Stimulated activated naive CD8-positive, alpha-beta T cell treated with anti-CD3 and anti-CD28 coated beads, Interleukin-15, amount 100 ng/mL, for 72 hours (primary cell): ENCODE measurements at regions not wholly inside any gene's neighbourhood (a gene's known extent, or its start where the extent isn't known, plus 50 kb on each side); places are given as distances from the start of the nearest gene placed in this dataset.

Source experiments
- ATAC-seq: fragments of 150-1000 bp; cut with Tn5 transposase; 2 replicates; pipeline ENCODE4 v1.10.0; 2021; ENCODE audit warnings: mild to moderate bottlenecking, moderate library complexity
- DNase-seq, 2 donors: peaks; one replicate each; pipeline ENCODE4 v3.0.0; 2021 to 2022
- H3K27ac Mint-ChIP-seq, 2 donors: one replicate each; pipeline ENCODE4 v1.8.0; 2022; ENCODE audit warnings: mild to moderate bottlenecking in 2 of 2, mixed read lengths in 2 of 2, moderate library complexity in 2 of 2
- H3K27me3 Mint-ChIP-seq: one replicate; pipeline ENCODE4 v1.8.0; 2022; ENCODE audit warnings: mixed read lengths
- H3K4me1 Mint-ChIP-seq: one replicate; pipeline ENCODE4 v1.8.0; 2022; ENCODE audit warnings: mild to moderate bottlenecking, mixed read lengths
- H3K4me3 Mint-ChIP-seq, 2 donors: one replicate each; pipeline ENCODE4 v1.8.0; 2022; ENCODE audit warnings: mild to moderate bottlenecking in 2 of 2, mixed read lengths in 2 of 2, moderate library complexity in 1 of 2
- H3K9me3 Mint-ChIP-seq, 2 donors: one replicate each; pipeline ENCODE4 v1.8.0; 2022; ENCODE audit warnings: mixed read lengths in 2 of 2

GRCh38 chr20:39851459-39851858 lies 837.6 kb downstream of the MAFB start:
- H3K4me3 Mint-ChIP-seq: no peak overlapping the region
- no peaks in the 10 kb centered on the region for H3K27me3 Mint-ChIP-seq
- no peak for DNase-seq
- no peak overlapping the region for H3K27ac Mint-ChIP-seq
- no peak for ATAC-seq
- H3K4me1 Mint-ChIP-seq: no peaks in the 10 kb centered on the region
- H3K9me3 Mint-ChIP-seq: no peaks in the 10 kb centered on the region

GRCh38 chr20:39850821-39851330 lies 838.2 kb downstream of the MAFB start:
- Mint-ChIP-seq H3K27me3 (no peaks in the 10 kb centered on the region), H3K4me1 (no peaks in the 10 kb centered on the region)
- no peak for DNase-seq

GRCh38 chr20:39850246-39850645 lies 838.8 kb downstream of the MAFB start:
- DNase-seq (no peak), ATAC-seq (no peak)
- Mint-ChIP-seq H3K4me1 (no peaks in the 10 kb centered on the region), H3K4me3 (no peak overlapping the region), H3K27me3 (no peaks in the 10 kb centered on the region), H3K9me3 (no peaks in the 10 kb centered on the region), H3K27ac (no peak overlapping the region)

More at GRCh38 chr20:39850821-39851330, 838.2 kb downstream of the MAFB start:
- H3K9me3 Mint-ChIP-seq: no peaks in the 10 kb centered on the region
- no peak for ATAC-seq
- H3K27ac Mint-ChIP-seq: no peak overlapping the region
- no peak overlapping the region for H3K4me3 Mint-ChIP-seq

- DNase-seq (no peak), ATAC-seq (no peak)
- Mint-ChIP-seq H3K4me1 (no peaks in the 10 kb centered on the region), H3K9me3 (no peaks in the 10 kb centered on the region), H3K27me3 (no peaks in the 10 kb centered on the region), H3K27ac (no peak overlapping the region), H3K4me3 (no peak overlapping the region)
Observed at GRCh38 chr20:39849664-39850063, 839.4 kb downstream of the MAFB start.

- no peak overlapping the region for H3K27ac Mint-ChIP-seq
Observed at GRCh38 chr20:39849171-39849570, 839.9 kb downstream of the MAFB start.

GRCh38 chr20:39839399-39840119 lies 849.5 kb downstream of the MAFB start:
- Mint-ChIP-seq H3K4me1 (no peaks in the 10 kb centered on the region), H3K27me3 (no peaks in the 10 kb centered on the region), H3K4me3 (no peak overlapping the region), H3K27ac (no peak overlapping the region), H3K9me3 (no peaks in the 10 kb centered on the region)
- no peak for DNase-seq
- no peak for ATAC-seq

More at GRCh38 chr20:39849171-39849570, 839.9 kb downstream of the MAFB start:
- ATAC-seq (no peak), DNase-seq (no peak)
- H3K4me3 Mint-ChIP-seq: no peak overlapping the region
- no peaks in the 10 kb centered on the region for H3K4me1 Mint-ChIP-seq
- no peaks in the 10 kb centered on the region for H3K9me3 Mint-ChIP-seq
- no peaks in the 10 kb centered on the region for H3K27me3 Mint-ChIP-seq

GRCh38 chr20:39837561-39837960 lies 851.5 kb downstream of the MAFB start:
- Mint-ChIP-seq H3K4me1 (no peaks in the 10 kb centered on the region), H3K4me3 (no peak overlapping the region), H3K27ac (no peak overlapping the region), H3K27me3 (no peaks in the 10 kb centered on the region), H3K9me3 (peaks cover 0 to 9% of the 10 kb centered on the region in 2 donors)
- DNase-seq: no peak
- no peak for ATAC-seq

- ATAC-seq (no peak), DNase-seq (no peak)
- H3K4me1 Mint-ChIP-seq: no peaks in the 10 kb centered on the region
- no peak overlapping the region for H3K4me3 Mint-ChIP-seq
- peaks cover 0 to 9% of the 10 kb centered on the region in 2 donors for H3K9me3 Mint-ChIP-seq
- H3K27me3 Mint-ChIP-seq: peaks cover 7% of the 10 kb centered on the region
- no peak overlapping the region for H3K27ac Mint-ChIP-seq
Observed at GRCh38 chr20:39835130-39835842, 853.8 kb downstream of the MAFB start.

- no peak overlapping the region for H3K4me3 Mint-ChIP-seq
- peaks cover 9% of the 10 kb centered on the region for H3K4me1 Mint-ChIP-seq
- peaks cover 0 to 9% of the 10 kb centered on the region in 2 donors for H3K9me3 Mint-ChIP-seq
- H3K27ac Mint-ChIP-seq: no peak overlapping the region
- ATAC-seq: no peak
- peaks cover 7% of the 10 kb centered on the region for H3K27me3 Mint-ChIP-seq
- DNase-seq: no peak
Observed at GRCh38 chr20:39830903-39831302, 858.1 kb downstream of the MAFB start.

GRCh38 chr20:39829661-39830060 lies 859.4 kb downstream of the MAFB start:
- ATAC-seq: peak; percentile 90
- Mint-ChIP-seq H3K4me1 (peaks cover 9% of the 10 kb centered on the region), H3K9me3 (peaks cover 0 to 9% of the 10 kb centered on the region in 2 donors), H3K4me3 (no peak overlapping the region), H3K27me3 (peaks cover 7% of the 10 kb centered on the region), H3K27ac (no peak overlapping the region)
- DNase-seq: peak in 1 of 2 donors; percentile 23

- no peak for DNase-seq
- Mint-ChIP-seq H3K4me3 (no peak overlapping the region), H3K27ac (no peak overlapping the region), H3K4me1 (peaks cover 9% of the 10 kb centered on the region), H3K27me3 (peaks cover 7% of the 10 kb centered on the region), H3K9me3 (peaks cover 0 to 9% of the 10 kb centered on the region in 2 donors)
- no peak for ATAC-seq
Observed at GRCh38 chr20:39829256-39829655, 859.8 kb downstream of the MAFB start.

- H3K4me1 Mint-ChIP-seq: peaks cover 9% of the 10 kb centered on the region
- no peak overlapping the region for H3K27ac Mint-ChIP-seq
- H3K4me3 Mint-ChIP-seq: no peak overlapping the region
- no peaks in the 10 kb centered on the region for H3K9me3 Mint-ChIP-seq
- H3K27me3 Mint-ChIP-seq: peaks cover 7% of the 10 kb centered on the region
- no peak for DNase-seq
- peak; percentile 57 for ATAC-seq
Observed at GRCh38 chr20:39825950-39826349, 863.1 kb downstream of the MAFB start.

GRCh38 chr20:39825524-39825923 lies 863.4 kb downstream of the DHX35 start:
- ATAC-seq (no peak), DNase-seq (no peak)
- H3K27ac Mint-ChIP-seq: no peak overlapping the region
- peaks cover 9% of the 10 kb centered on the region for H3K4me1 Mint-ChIP-seq
- H3K9me3 Mint-ChIP-seq: no peaks in the 10 kb centered on the region
- H3K27me3 Mint-ChIP-seq: peaks cover 7% of the 10 kb centered on the region
- no peak overlapping the region for H3K4me3 Mint-ChIP-seq

GRCh38 chr20:39823224-39823623 lies 861.1 kb downstream of the DHX35 start:
- DNase-seq (no peak), ATAC-seq (no peak)
- Mint-ChIP-seq H3K4me1 (no peaks in the 10 kb centered on the region), H3K27me3 (peaks cover 7% of the 10 kb centered on the region), H3K9me3 (no peaks in the 10 kb centered on the region), H3K4me3 (no peak overlapping the region), H3K27ac (peak overlapping the region in 1 of 2 donors; percentile 6)

- DNase-seq (no peak), ATAC-seq (no peak)
- H3K4me3 Mint-ChIP-seq: no peak overlapping the region
- no peak overlapping the region for H3K27ac Mint-ChIP-seq
- H3K9me3 Mint-ChIP-seq: no peaks in the 10 kb centered on the region
- H3K27me3 Mint-ChIP-seq: peaks cover 7% of the 10 kb centered on the region
- H3K4me1 Mint-ChIP-seq: no peaks in the 10 kb centered on the region
Observed at GRCh38 chr20:39822667-39823066, 860.5 kb downstream of the DHX35 start.

- H3K4me1 Mint-ChIP-seq: no peaks in the 10 kb centered on the region
- H3K4me3 Mint-ChIP-seq: no peak overlapping the region
- peak overlapping the region in 1 of 2 donors; percentile 21 for H3K27ac Mint-ChIP-seq
- ATAC-seq (no peak), DNase-seq (no peak)
- no peaks in the 10 kb centered on the region for H3K27me3 Mint-ChIP-seq
- no peaks in the 10 kb centered on the region for H3K9me3 Mint-ChIP-seq
Observed at GRCh38 chr20:39813190-39813829, 851.2 kb downstream of the DHX35 start.
